Endothelial cell of umbilical vein (primary cell): ENCODE measurements at regions not wholly inside any gene's neighbourhood (a gene's known extent, or its start where the extent isn't known, plus 50 kb on each side); places are given as distances from the start of the nearest gene placed in this dataset.

Experiments
- BruUV-seq: library from RNA; stranded (reverse); fragments of 400-500 nt; replicated peaks from 2 replicates; lab custom pipeline; 2021; lab: Mats Ljungman, UMichigan
- CTCF ChIA-PET: fragments of 300-600, 350-600 bp; sonication (Branson Sonifier 250); formaldehyde crosslinking; loops from one replicate; lab custom pipeline; 2021; ENCODE audit warnings: antibody characterized with exemption, inconsistent platforms; lab: Charles Lee
- POLR2A ChIA-PET: fragments of 300-600, 350-600 bp; sonication (Branson Sonifier 250); formaldehyde crosslinking; loops from one replicate; lab custom pipeline; 2021; ENCODE audit warnings: antibody characterized with exemption, inconsistent platforms; lab: Charles Lee
- DNase-seq: peaks from one replicate; pipeline ENCODE4 v3.0.0-alpha.2; 2011; ENCODE audit warnings: low read depth, low spot score
- FAIRE-seq: peaks from 2 replicates; lab custom pipeline; 2011; peaks lifted over from hg19 to GRCh38; lab: Jason Lieb, UNC
- H2AFZ ChIP-seq: 2 replicates; pipeline ENCODE4 v1.6.0; 2012; ENCODE audit warnings: low read depth, low read length, control low read depth, inconsistent platforms
- H3K27ac ChIP-seq: 2 replicates; pipeline ENCODE4 v1.5.1; 2011; ENCODE audit warnings: low read depth, mild to moderate bottlenecking, control low read depth, low read length, moderate library complexity; ENCODE audit not compliant: insufficient read depth
- H3K27me3 ChIP-seq, 2 experiments: 2 replicates each; pipeline versions ENCODE4 v1.6.0 to v1.6.1; 2011; ENCODE audit warnings: low read length in 2 of 2, mixed read lengths in 1 of 2; ENCODE audit not compliant: control insufficient read depth in 2 of 2, insufficient read depth in 2 of 2
- H3K36me3 ChIP-seq, 2 experiments: 2 replicates in 1 of 2; 3 replicates in 1 of 2; pipeline ENCODE4 v1.5.1; 2011; ENCODE audit warnings: low read length in 2 of 2, mild to moderate bottlenecking in 1 of 2, moderate library complexity in 1 of 2; ENCODE audit not compliant: control insufficient read depth in 2 of 2, insufficient read depth in 2 of 2; ENCODE audit errors: extremely low read depth in 1 of 2
- H3K4me1 ChIP-seq: 3 replicates; pipeline ENCODE4 v1.5.1; 2011; ENCODE audit warnings: mild to moderate bottlenecking, low read length; ENCODE audit not compliant: control insufficient read depth, insufficient read depth; ENCODE audit errors: extremely low read depth
- H3K4me2 ChIP-seq: 2 replicates; pipeline ENCODE4 v1.6.1; 2011; ENCODE audit warnings: low read length, control low read depth, mixed read lengths; ENCODE audit not compliant: insufficient read depth
- H3K4me3 ChIP-seq, 3 experiments: fragments of 200-600 bp in 1 of 3; sonication (generic), shearing (Covaris generic) in 1 of 3; replicated peaks in 1 of 3; 2 replicates each; pipeline ENCODE4 v1.5.1; 2011 to 2016; ENCODE audit warnings: control low read depth in 3 of 3, low read length in 3 of 3, mild to moderate bottlenecking in 2 of 3, inconsistent platforms in 1 of 3, low read depth in 1 of 3, moderate library complexity in 1 of 3; ENCODE audit not compliant: insufficient read depth in 1 of 3
- H3K79me2 ChIP-seq: 2 replicates; pipeline ENCODE4 v1.6.0; 2012; ENCODE audit warnings: low read length, inconsistent platforms; ENCODE audit not compliant: control insufficient read depth, insufficient read depth
- H3K9ac ChIP-seq: replicated peaks from 2 replicates; pipeline ENCODE3; 2011; ENCODE audit warnings: low read length, control low read depth; ENCODE audit not compliant: insufficient read depth; ENCODE audit errors: extremely low read depth
- H3K9me1 ChIP-seq: replicated peaks from 3 replicates; pipeline ENCODE4 v1.6.0; 2011; ENCODE audit warnings: mild to moderate bottlenecking, low read length; ENCODE audit not compliant: control insufficient read depth, insufficient read depth; ENCODE audit errors: extremely low read depth
- H3K9me3 ChIP-seq: replicated peaks from 2 replicates; pipeline ENCODE4 v1.5.1; 2012; ENCODE audit warnings: low read length, inconsistent platforms; ENCODE audit not compliant: control insufficient read depth, insufficient read depth
- H4K20me1 ChIP-seq: replicated peaks from 2 replicates; pipeline ENCODE3; 2011; ENCODE audit warnings: mild to moderate bottlenecking, low read length; ENCODE audit not compliant: control insufficient read depth, insufficient read depth; ENCODE audit errors: extremely low read depth
- CTCF ChIP-seq, 2 donors: IDR thresholded peaks; 1 replicate in 1 of 2; 2 replicates in 1 of 2; pipeline ENCODE4 v1.5.1; 2011; ENCODE audit warnings: low read length in 2 of 2, mild to moderate bottlenecking in 2 of 2, moderate library complexity in 2 of 2, control low read depth in 1 of 2, inconsistent platforms in 1 of 2, low read depth in 1 of 2; ENCODE audit not compliant: insufficient read depth in 1 of 2; ENCODE audit errors: extremely low read depth in 1 of 2
- EZH2 ChIP-seq: IDR thresholded peaks from 2 replicates; pipeline ENCODE4 v1.6.1; 2012; ENCODE audit warnings: borderline replicate concordance, low read depth, mild to moderate bottlenecking, moderate library complexity, low read length, inconsistent platforms; ENCODE audit not compliant: severe bottlenecking
- FOS ChIP-seq: IDR thresholded peaks from 2 replicates; pipeline ENCODE4 v1.6.1; 2011; ENCODE audit warnings: mild to moderate bottlenecking, low read length, moderate library complexity, borderline replicate concordance; ENCODE audit not compliant: insufficient read depth
- GATA2 ChIP-seq: IDR thresholded peaks from 2 replicates; pipeline ENCODE4 v1.7.0; 2011; ENCODE audit warnings: low read depth, mild to moderate bottlenecking, moderate library complexity, mixed read lengths, low read length; ENCODE audit not compliant: insufficient read length, insufficient read depth
- JUN ChIP-seq: IDR thresholded peaks from 2 replicates; pipeline ENCODE4 v1.6.1; 2011; ENCODE audit warnings: borderline replicate concordance, low read depth; ENCODE audit not compliant: insufficient read length, insufficient read depth
- MAX ChIP-seq: IDR thresholded peaks from 2 replicates; pipeline ENCODE4 v1.6.1; 2011; ENCODE audit not compliant: insufficient read depth, insufficient read length
- MYC ChIP-seq: IDR thresholded peaks from one replicate; pipeline ENCODE4 v1.6.1; 2011; ENCODE audit warnings: mild to moderate bottlenecking, low read depth, low read length
- POLR2A ChIP-seq: IDR thresholded peaks from 2 replicates; pipeline ENCODE4 v1.6.1; 2012; ENCODE audit warnings: low read depth, mild to moderate bottlenecking, control low read depth, low read length
- POLR2AphosphoS5 ChIP-seq: IDR thresholded peaks from 2 replicates; pipeline ENCODE4 v1.6.1; 2012; ENCODE audit warnings: low read depth, mild to moderate bottlenecking, control low read depth, low read length, moderate library complexity; ENCODE audit not compliant: insufficient read depth
- dilution Hi-C: fragments of 300-500 bp; cut with MboI; formaldehyde crosslinking; loops from one replicate; pipeline ENCODE4 v1.15.0; 2019; ENCODE audit warnings: low sequenced_read_pairs; ENCODE audit not compliant: extremely low pct_ligation_motif_present
- intact Hi-C: fragments of 100-400 bp; cut with micrococcal nuclease; formaldehyde crosslinking; loops from one replicate; pipeline ENCODE4 v1.10.0; 2022

- dilution Hi-C loops: no loop called here
- Histone ChIP-seq H3K27me3 (no peaks in the 10 kb centered on the region), H2AFZ (no peak overlapping the region), H4K20me1 (no peaks in the 10 kb centered on the region), H3K4me1 (no peaks in the 10 kb centered on the region), H3K9me1 (no peaks in the 10 kb centered on the region), H3K79me2 (no peaks in the 10 kb centered on the region), H3K9ac (no peak overlapping the region), H3K9me3 (no peaks in the 10 kb centered on the region), H3K4me2 (no peak overlapping the region), H3K36me3 (no peaks in the 10 kb centered on the region), H3K27ac (no peak overlapping the region), H3K4me3 (no peak overlapping the region)
- TF ChIP-seq POLR2A (no peak), EZH2 (no peak), GATA2 (no peak), POLR2AphosphoS5 (no peak), CTCF (IDR thresholded peaks at IDR 0.05; ENCODE audit: extremely low read depth in 1 of 2, insufficient read depth in 1 of 2, low read depth in 1 of 2, low read length in 2 of 2) (no peak), FOS (no peak), MAX (no peak), MYC (no peak), JUN (no peak)
- FAIRE-seq: no peak
- intact Hi-C loops: no loop called here
- ChIA-PET CTCF (interaction anchor here (1.0 kb wide), 1 partner anchor 783 kb away, joined by 3 read pairs; no protein-coding TSS in a partner anchor), POLR2A (no interaction called here)
- DNase-seq: no peak
- BruUV-seq: no TSS peak
These were observed 158.7 kb upstream of the RSPO3 start for GRCh38 chr6:126959765-126960164.
